ENCODE measurements at regions not wholly inside any gene's neighbourhood (a gene's known extent, or its start where the extent isn't known, plus 50 kb on each side); places are given as distances from the start of the nearest gene placed in this dataset.
A peak's percentile ranks its signal among the peaks of the same experiment; 100 is the strongest.
"Not testable (repeated sequence)": the region's sequence is repeated elsewhere in the genome, so short reads cannot be mapped to it uniquely, and the experiment has no call there.

DNA sequence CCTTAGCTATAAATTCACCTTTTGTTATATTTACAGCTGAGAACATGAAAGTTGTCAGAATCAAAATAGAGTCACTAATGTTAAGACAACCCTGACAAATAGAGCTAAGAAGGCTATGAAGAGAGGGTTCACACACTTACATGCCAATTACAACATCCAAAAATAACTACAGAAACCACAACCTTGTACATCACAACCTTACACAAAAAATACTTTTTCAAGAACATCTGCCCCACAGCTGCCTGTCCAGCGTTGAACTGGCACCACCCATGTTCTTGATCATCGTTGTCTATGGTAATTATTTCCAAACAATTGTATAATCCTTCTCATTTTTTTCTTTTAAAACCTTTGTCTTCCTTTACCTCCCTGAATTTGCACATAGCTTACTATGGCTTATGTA, 231.2 kb upstream of the FKBP1C start:
- TF ChIP-seq, protein P1, sequence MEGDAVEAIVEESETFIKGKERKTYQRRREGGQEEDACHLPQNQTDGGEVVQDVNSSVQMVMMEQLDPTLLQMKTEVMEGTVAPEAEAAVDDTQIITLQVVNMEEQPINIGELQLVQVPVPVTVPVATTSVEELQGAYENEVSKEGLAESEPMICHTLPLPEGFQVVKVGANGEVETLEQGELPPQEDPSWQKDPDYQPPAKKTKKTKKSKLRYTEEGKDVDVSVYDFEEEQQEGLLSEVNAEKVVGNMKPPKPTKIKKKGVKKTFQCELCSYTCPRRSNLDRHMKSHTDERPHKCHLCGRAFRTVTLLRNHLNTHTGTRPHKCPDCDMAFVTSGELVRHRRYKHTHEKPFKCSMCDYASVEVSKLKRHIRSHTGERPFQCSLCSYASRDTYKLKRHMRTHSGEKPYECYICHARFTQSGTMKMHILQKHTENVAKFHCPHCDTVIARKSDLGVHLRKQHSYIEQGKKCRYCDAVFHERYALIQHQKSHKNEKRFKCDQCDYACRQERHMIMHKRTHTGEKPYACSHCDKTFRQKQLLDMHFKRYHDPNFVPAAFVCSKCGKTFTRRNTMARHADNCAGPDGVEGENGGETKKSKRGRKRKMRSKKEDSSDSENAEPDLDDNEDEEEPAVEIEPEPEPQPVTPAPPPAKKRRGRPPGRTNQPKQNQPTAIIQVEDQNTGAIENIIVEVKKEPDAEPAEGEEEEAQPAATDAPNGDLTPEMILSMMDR (conservative IDR thresholded peaks at IDR 0.05; ENCODE audit: low read depth, low read length) = no peak
- no peak overlapping the region for H3K4me3 ChIP-seq (ENCODE audit: low read length)
- no peak for DNase-seq (ENCODE audit: low read depth)

DNA sequence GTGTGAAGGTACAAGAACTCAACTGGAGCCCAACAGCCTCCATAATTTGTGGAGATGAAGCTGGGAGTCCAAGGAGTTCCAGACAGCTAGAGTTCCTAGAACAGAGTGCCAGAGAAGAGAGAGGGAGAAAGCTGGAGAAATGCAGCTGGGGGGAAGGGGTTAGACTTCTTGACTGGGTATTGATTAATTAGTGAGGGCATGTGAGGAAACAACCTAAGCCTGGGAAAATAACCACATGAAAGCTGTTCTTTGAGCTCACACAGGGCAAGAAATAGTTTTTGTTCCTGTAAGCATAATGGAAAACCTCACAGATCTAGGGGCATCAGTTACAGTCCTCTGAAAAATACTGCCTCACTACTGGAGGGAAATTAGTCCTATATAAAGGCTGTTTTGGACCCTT, 230.5 kb upstream of the FKBP1C start:
- TF ChIP-seq, protein P1 (conservative IDR thresholded peaks at IDR 0.05; ENCODE audit: low read depth, low read length) = no peak
- H3K4me3 ChIP-seq (ENCODE audit: low read length) = no peak overlapping the region
- DNase-seq (ENCODE audit: low read depth) = no peak

DNA sequence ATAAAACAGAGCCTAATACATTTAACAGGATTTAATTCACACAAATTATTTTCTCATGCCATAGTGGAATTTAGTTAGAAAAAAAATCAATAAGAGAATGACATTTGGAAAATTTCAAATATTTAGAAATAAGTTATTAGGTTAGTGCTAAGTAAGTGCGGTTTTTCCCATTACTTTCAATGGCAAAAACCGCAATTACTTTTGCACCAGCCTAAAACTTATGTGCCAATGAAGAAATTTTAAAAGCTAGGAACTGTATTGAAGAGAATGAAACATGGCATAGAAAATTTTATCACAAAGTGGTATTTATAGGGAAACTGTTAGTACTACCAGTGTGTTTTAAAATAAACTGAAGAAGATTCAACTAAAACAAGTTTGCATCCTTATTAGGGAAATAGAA, 228.3 kb upstream of the FKBP1C start:
- no peak overlapping the region for H3K4me3 ChIP-seq (ENCODE audit: low read length)
- TF ChIP-seq, protein P1 (conservative IDR thresholded peaks at IDR 0.05; ENCODE audit: low read depth, low read length) = no peak
- no peak for DNase-seq (ENCODE audit: low read depth)

DNA sequence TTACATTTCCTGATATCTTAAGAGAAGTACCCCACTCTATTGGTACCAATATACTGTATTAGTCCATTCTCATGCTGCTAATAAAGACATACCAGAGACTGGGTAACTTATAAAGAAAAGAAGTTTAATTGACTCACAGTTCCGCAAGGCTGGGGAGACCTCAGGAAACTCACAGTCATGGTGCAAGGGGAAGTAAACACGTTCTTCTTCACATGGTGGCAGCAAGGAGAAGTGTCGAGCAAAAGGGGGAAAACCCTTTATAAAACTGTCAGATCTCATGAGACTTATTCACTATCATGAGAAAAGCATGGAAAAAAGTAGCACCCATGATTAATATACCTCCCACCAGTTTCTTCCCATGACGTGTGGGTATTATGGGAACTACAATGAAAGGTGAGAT, 219.6 kb upstream of the FKBP1C start:
- not testable (repeated sequence) for DNase-seq (ENCODE audit: low read depth); H3K4me3 ChIP-seq (ENCODE audit: low read length)

DNA sequence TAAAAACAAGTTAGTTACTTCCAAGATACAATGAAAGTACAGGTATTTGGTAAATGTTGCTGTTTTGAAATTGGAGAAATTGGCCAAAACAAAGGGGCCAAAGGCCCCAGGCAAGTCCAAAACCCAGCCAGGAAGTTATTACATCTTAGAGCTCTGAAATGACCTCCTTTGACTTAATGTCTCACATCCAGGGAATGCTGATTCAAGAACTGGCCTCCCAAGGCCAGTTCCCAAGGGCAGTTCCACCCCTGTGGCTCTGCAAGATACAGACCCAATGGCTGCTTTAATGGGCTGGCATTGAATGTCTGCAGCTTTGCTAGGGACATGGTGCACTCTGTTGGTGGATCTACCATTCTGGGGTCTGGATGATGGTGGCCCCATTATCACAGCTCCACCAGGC, 217.3 kb upstream of the FKBP1C start:
- TF ChIP-seq, protein P1 (conservative IDR thresholded peaks at IDR 0.05; ENCODE audit: low read depth, low read length) = no peak
- no peak for DNase-seq (ENCODE audit: low read depth)
- no peak overlapping the region for H3K4me3 ChIP-seq (ENCODE audit: low read length)

DNA sequence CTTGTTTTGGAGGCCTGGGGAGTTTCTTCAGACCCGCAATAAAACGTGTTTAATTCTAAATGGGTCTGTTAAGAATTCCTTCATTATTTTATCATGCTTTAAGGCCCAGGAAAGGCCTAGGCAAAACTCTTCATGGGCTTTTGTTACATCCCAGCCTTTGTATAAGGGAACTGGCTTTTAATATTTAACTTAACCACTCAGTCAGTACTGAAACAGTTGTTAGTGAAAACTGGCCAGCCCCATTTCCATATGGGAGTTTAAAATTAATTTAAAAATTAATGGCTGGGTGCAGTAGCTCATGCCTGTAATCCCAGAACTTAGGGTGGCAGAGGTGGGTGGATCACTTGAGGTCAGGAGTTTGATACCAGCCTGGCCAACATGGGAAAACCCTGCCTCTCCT, 213.2 kb upstream of the FKBP1C start:
- TF ChIP-seq, protein P1 (conservative IDR thresholded peaks at IDR 0.05; ENCODE audit: low read depth, low read length) = no peak
- H3K4me3 ChIP-seq (ENCODE audit: low read length) = no peak overlapping the region
- DNase-seq (ENCODE audit: low read depth) = no peak

DNA sequence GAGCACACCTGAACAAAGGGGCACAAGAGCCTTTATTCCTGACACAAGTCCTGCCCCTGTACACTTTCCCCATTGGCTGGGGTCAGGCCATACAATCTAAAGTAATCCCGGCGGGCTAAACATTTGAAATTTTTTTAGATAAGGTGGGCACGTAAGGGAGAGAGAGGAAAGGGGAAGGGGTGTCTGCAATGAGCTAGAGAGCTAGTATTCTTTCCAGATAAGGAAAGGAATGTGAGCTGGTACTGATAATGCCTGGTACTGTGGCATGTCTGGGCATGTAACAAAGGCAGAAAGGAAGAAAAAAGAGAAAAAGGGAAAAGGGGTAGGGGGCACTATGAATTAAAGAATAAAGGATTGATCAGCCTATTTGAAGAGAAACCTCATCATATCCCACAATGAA, 212.0 kb upstream of the FKBP1C start:
- DNase-seq (ENCODE audit: low read depth) = peak; percentile 4
- H3K4me3 ChIP-seq (ENCODE audit: low read length) = not testable (repeated sequence)

DNA sequence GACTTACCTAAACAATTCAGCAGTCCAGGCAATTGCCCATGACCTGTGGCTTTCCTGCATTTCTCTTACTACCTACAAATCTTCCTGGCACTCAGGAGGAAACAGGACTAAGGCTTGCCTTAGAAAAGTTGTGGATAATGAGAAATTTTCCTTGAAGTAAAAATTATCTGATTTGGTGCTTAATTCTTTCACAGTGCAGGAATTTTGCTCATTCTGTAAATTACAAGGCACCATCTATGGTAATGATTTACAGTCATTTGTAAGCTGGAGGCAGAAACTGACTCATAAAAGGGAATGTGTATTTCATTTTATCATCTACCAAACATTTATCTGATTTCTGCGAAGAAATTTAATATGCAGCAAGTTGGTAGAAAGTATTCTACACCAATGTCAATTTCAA, 211.5 kb upstream of the FKBP1C start:
- H3K4me3 ChIP-seq (ENCODE audit: low read length) = no peak overlapping the region
- TF ChIP-seq, protein P1 (conservative IDR thresholded peaks at IDR 0.05; ENCODE audit: low read depth, low read length) = no peak
- DNase-seq (ENCODE audit: low read depth) = peak; percentile 16

DNA sequence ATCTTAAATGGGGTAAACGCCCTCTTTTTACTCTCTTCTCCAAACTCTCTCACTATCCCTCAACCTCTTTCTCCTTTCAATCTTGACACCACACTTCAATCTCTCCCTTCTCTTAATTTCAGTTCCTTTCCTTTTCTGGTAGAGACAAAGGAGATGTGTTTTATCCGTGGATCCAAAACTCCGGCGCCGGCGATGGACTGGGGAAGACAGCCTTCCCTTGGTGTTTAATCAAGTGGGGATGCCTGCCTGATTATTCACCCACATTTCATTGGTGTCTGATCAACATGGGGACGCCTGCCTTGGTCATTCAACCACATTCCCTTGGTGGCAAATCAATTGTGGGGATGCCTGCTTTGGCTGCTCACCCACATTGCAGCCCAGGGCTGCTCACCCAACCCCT, 205.3 kb upstream of the FKBP1C start:
- not testable (repeated sequence) for H3K4me3 ChIP-seq (ENCODE audit: low read length); DNase-seq (ENCODE audit: low read depth)

DNA sequence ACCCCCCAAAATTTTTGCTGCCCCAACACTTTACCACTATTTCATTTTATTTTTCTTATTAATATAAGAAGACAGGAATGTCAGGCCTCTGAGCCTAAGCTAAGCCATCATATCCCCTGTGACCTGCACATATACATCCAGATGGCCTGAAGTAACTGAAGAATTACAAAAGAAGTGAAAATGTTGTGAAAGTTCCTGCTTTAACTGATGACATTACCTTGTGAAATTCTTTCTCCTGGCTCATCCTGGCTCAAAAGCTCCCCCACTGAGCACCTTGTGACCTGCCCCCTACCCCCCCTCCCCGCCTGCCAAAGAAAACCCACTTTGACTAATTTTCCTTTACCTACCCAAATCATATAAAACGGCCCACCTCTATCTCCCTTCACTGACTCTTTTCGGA, 200.3 kb upstream of the FKBP1C start:
- H3K4me3 ChIP-seq (ENCODE audit: low read length); DNase-seq (ENCODE audit: low read depth): not testable (repeated sequence)

All from retinal pigment epithelial cell (primary cell).